OCI-LY1 (cell line): ENCODE measurements at regions not wholly inside any gene's neighbourhood (a gene's known extent, or its start where the extent isn't known, plus 50 kb on each side); places are given as distances from the start of the nearest gene placed in this dataset.

Source experiments
- EZH2 ChIP-seq: fragments of 200-600 bp; sonication (generic), shearing (Covaris generic); IDR thresholded peaks from 2 replicates; pipeline ENCODE4 v1.8.0; 2017; ENCODE audit warnings: borderline replicate concordance, mixed run types, mild to moderate bottlenecking, antibody characterized with exemption, low read length, moderate library complexity, mixed read lengths
- TF ChIP-seq, protein P1 (sequence below): fragments of 200-600 bp; sonication (generic), shearing (Covaris generic); IDR thresholded peaks from 2 replicates; pipeline ENCODE4 v1.5.1; 2017; ENCODE audit warnings: mild to moderate bottlenecking, antibody characterized with exemption, low read length, moderate library complexity, mixed read lengths

DNA sequence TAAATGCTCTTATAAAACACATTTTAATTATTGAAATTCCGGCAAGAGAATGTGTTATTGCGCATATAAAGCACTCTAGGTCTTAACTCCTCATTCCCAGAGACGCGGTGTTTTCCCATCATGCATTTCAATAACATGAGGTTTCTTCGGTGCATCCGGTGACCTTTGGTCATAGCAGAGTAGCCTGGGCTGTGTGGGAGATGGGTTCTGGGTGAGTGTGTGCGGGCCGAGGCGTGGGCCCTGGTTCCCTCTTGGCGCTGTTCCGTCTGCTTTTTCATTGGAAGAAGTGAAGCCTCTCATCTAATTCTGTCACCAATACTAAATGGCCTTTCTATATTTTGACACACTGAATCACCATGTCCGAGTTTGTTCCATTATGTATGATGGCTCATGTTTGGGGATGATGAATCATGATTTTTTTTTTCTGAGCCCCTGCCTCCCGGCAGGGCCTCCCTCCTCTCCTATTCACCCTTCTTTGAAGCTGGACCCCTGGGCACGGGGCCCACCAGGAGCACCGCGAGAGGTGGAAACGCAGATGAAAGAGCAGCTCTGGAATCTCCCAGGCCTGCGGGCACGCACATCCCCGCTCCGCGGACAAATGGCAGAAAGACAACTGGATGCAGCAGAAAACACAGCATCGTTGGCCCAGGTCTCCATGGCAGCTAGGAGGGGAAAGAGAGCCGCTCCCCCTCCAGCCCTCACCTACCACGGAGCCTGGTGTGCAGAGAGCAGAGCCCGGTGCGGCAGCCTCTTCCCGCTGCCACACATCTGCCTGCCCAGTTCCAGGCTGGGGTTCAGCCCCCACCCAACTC is 85.8 kb upstream of the HPCAL1 start:
- TF ChIP-seq, protein P1, sequence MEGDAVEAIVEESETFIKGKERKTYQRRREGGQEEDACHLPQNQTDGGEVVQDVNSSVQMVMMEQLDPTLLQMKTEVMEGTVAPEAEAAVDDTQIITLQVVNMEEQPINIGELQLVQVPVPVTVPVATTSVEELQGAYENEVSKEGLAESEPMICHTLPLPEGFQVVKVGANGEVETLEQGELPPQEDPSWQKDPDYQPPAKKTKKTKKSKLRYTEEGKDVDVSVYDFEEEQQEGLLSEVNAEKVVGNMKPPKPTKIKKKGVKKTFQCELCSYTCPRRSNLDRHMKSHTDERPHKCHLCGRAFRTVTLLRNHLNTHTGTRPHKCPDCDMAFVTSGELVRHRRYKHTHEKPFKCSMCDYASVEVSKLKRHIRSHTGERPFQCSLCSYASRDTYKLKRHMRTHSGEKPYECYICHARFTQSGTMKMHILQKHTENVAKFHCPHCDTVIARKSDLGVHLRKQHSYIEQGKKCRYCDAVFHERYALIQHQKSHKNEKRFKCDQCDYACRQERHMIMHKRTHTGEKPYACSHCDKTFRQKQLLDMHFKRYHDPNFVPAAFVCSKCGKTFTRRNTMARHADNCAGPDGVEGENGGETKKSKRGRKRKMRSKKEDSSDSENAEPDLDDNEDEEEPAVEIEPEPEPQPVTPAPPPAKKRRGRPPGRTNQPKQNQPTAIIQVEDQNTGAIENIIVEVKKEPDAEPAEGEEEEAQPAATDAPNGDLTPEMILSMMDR: no peak
- TF ChIP-seq EZH2: no peak
